GM23248 (cell line): ENCODE measurements at regions not wholly inside any gene's neighbourhood (a gene's known extent, or its start where the extent isn't known, plus 50 kb on each side); places are given as distances from the start of the nearest gene placed in this dataset.

Experiments used
- DNase-seq: peaks from one replicate; pipeline ENCODE4 v3.0.0-alpha.2; 2015
- H2AFZ ChIP-seq: fragments of 200-600 bp; sonication (generic); 2 replicates; pipeline ENCODE4 v1.6.1; 2016; ENCODE audit warnings: antibody characterized with exemption
- H3F3A ChIP-seq: fragments of 200-600 bp; sonication (generic); 2 replicates; pipeline ENCODE4 v1.6.1; 2016; ENCODE audit warnings: mild to moderate bottlenecking, antibody characterized with exemption, mixed run types; ENCODE audit not compliant: insufficient read depth
- H3K27ac ChIP-seq: fragments of 200-600 bp; sonication (generic); 2 replicates; pipeline ENCODE4 v1.5.1; 2016; ENCODE audit warnings: mild to moderate bottlenecking
- H3K27me3 ChIP-seq: fragments of 200-600 bp; sonication (generic); replicated peaks from 2 replicates; pipeline ENCODE4 v1.6.1; 2016; ENCODE audit warnings: mild to moderate bottlenecking; ENCODE audit not compliant: insufficient read depth
- H3K36me3 ChIP-seq: fragments of 200-600 bp; sonication (generic); 2 replicates; pipeline ENCODE4 v1.6.1; 2016; ENCODE audit warnings: low read depth, mild to moderate bottlenecking
- H3K4me1 ChIP-seq: fragments of 200-600 bp; sonication (generic); 2 replicates; pipeline ENCODE4 v1.6.1; 2016; ENCODE audit warnings: mild to moderate bottlenecking; ENCODE audit not compliant: insufficient read depth
- H3K4me2 ChIP-seq: fragments of 200-600 bp; sonication (generic); one replicate; pipeline ENCODE4 v1.6.1; 2016; ENCODE audit warnings: mild to moderate bottlenecking; ENCODE audit not compliant: unreplicated experiment
- H3K4me3 ChIP-seq: fragments of 200-600 bp; sonication (generic); 2 replicates; pipeline ENCODE4 v1.5.1; 2016; ENCODE audit warnings: mild to moderate bottlenecking
- H3K79me2 ChIP-seq: fragments of 200-600 bp; sonication (generic); 2 replicates; pipeline ENCODE4 v1.6.1; 2016; ENCODE audit warnings: mild to moderate bottlenecking; ENCODE audit not compliant: insufficient read depth
- H3K9ac ChIP-seq: fragments of 200-600 bp; sonication (generic); 2 replicates; pipeline ENCODE4 v1.6.1; 2016; ENCODE audit warnings: mild to moderate bottlenecking
- H3K9me2 ChIP-seq: fragments of 200-600 bp; sonication (generic); 2 replicates; pipeline ENCODE4 v1.6.1; 2016; ENCODE audit warnings: mixed run types, mild to moderate bottlenecking, moderate library complexity; ENCODE audit not compliant: insufficient read depth
- H3K9me3 ChIP-seq: fragments of 200-600 bp; sonication (generic); one replicate; pipeline ENCODE4 v1.6.1; 2017; ENCODE audit warnings: low read depth
- H4K20me1 ChIP-seq: fragments of 200-600 bp; sonication (generic); 2 replicates; pipeline ENCODE4 v1.6.0; 2016; ENCODE audit not compliant: insufficient read depth
- EZH2 ChIP-seq: fragments of 200-600 bp; sonication (generic); IDR thresholded peaks from 2 replicates; pipeline ENCODE4 v1.6.1; 2018; ENCODE audit warnings: antibody characterized with exemption, mild to moderate bottlenecking; ENCODE audit not compliant: insufficient read depth, poor library complexity, severe bottlenecking
- EZH2phosphoT487 ChIP-seq: fragments of 200-600 bp; sonication (generic); IDR thresholded peaks from 2 replicates; pipeline ENCODE4 v1.6.1; 2018; ENCODE audit warnings: antibody characterized with exemption, moderate library complexity, mild to moderate bottlenecking, low read depth; ENCODE audit not compliant: insufficient read depth
- WGBS, 2 experiments: methylation state at CpG; one replicate each; pipeline ENCODE4 v1.1.6; 2015 to 2017; ENCODE audit warnings: low lambda C conversion rate in 2 of 2, low coverage in 1 of 2; ENCODE audit errors: missing lambda C conversion rate in 2 of 2; 5-methylcytosine and 5-hydroxymethylcytosine counted together
- in situ Hi-C: fragments of 300-500 bp; cut with MboI; formaldehyde crosslinking; loops from 2 replicates; pipeline ENCODE4 v1.15.0; 2020

GRCh38 chr9:135400496-135400895, 79.1 kb upstream of the PPP1R26 start:
- H3F3A ChIP-seq, result no peaks in the 10 kb centered on the region
- H3K27me3 ChIP-seq, result 0 out of 2 replicates have a peak, but pooled peaks cover 7% of the 10 kb centered on the region
- H3K27ac ChIP-seq, result no peak overlapping the region
- no peaks in the 10 kb centered on the region for H3K36me3 ChIP-seq
- TF ChIP-seq EZH2phosphoT487 (no peak), EZH2 (no peak)
- H3K4me1 ChIP-seq, result no peaks in the 10 kb centered on the region
- no peak overlapping the region for H3K9ac ChIP-seq
- no peak overlapping the region for H3K4me3 ChIP-seq
- no peak overlapping the region for H2AFZ ChIP-seq
- H3K79me2 ChIP-seq, result no peaks in the 10 kb centered on the region
- no peaks in the 10 kb centered on the region for H3K9me2 ChIP-seq
- 7 to 9% methylated on average over 9 of the region's 9 CpGs for WGBS, 2 experiments
- H3K4me2 ChIP-seq, result no peak overlapping the region
- no peaks in the 10 kb centered on the region for H3K9me3 ChIP-seq
- no peaks in the 10 kb centered on the region for H4K20me1 ChIP-seq
- in situ Hi-C loops, result loop anchor here (10.0 kb wide), 1 partner anchor 316 kb away; the partner anchor contains the start of gene OLFM1
- DNase-seq, result no peak

GRCh38 chr9:135401218-135401617, 78.4 kb upstream of the PPP1R26 start:
- Histone ChIP-seq H3K79me2 (no peaks in the 10 kb centered on the region), H3K36me3 (no peaks in the 10 kb centered on the region), H3K4me1 (no peaks in the 10 kb centered on the region), H3K27ac (no peak overlapping the region), H3K4me2 (no peak overlapping the region), H2AFZ (no peak overlapping the region), H4K20me1 (no peaks in the 10 kb centered on the region), H3K4me3 (no peak overlapping the region), H3K9me3 (no peaks in the 10 kb centered on the region), H3K9me2 (no peaks in the 10 kb centered on the region), H3K9ac (no peak overlapping the region), H3F3A (no peaks in the 10 kb centered on the region), H3K27me3 (peaks cover 15% of the 10 kb centered on the region)
- DNase-seq, result no peak
- in situ Hi-C loops, result loop anchor here (10.0 kb wide), 1 partner anchor 316 kb away; the partner anchor contains the start of gene OLFM1
- TF ChIP-seq EZH2phosphoT487 (no peak), EZH2 (no peak)
- WGBS, 2 experiments, result 65 to 71% methylated on average over 14 of the region's 14 CpGs

- H3K9me3 ChIP-seq, result no peaks in the 10 kb centered on the region
- no peaks in the 10 kb centered on the region for H3F3A ChIP-seq
- no peak overlapping the region for H3K4me3 ChIP-seq
- TF ChIP-seq EZH2, result no peak
- TF ChIP-seq EZH2phosphoT487, result no peak
- in situ Hi-C loops, result loop anchor here (10.0 kb wide), 1 partner anchor 317 kb away; the partner anchor contains the start of gene OLFM1
- H3K4me2 ChIP-seq, result no peak overlapping the region
- H3K9ac ChIP-seq, result no peak overlapping the region
- no peak for DNase-seq
- H3K27me3 ChIP-seq, result peaks cover 16% of the 10 kb centered on the region
- no peaks in the 10 kb centered on the region for H4K20me1 ChIP-seq
- H3K36me3 ChIP-seq, result no peaks in the 10 kb centered on the region
- no peak overlapping the region for H3K27ac ChIP-seq
- no peaks in the 10 kb centered on the region for H3K4me1 ChIP-seq
- H2AFZ ChIP-seq, result no peak overlapping the region
- WGBS, 2 experiments, result 53 to 56% methylated on average over 17 to 18 of the region's 18 CpGs
- no peaks in the 10 kb centered on the region for H3K79me2 ChIP-seq
- H3K9me2 ChIP-seq, result no peaks in the 10 kb centered on the region
Measured at GRCh38 chr9:135402048-135402738, 77.4 kb upstream of the PPP1R26 start.

GRCh38 chr9:135402739-135403695, 76.6 kb upstream of the PPP1R26 start:
- no peaks in the 10 kb centered on the region for H3K79me2 ChIP-seq
- H2AFZ ChIP-seq, result no peak overlapping the region
- peaks cover 16% of the 10 kb centered on the region for H3K27me3 ChIP-seq
- H3K4me1 ChIP-seq, result no peaks in the 10 kb centered on the region
- no peak overlapping the region for H3K4me2 ChIP-seq
- no peak overlapping the region for H3K9ac ChIP-seq
- no peaks in the 10 kb centered on the region for H3K9me2 ChIP-seq
- H3F3A ChIP-seq, result no peaks in the 10 kb centered on the region
- H3K27ac ChIP-seq, result no peak overlapping the region
- no peaks in the 10 kb centered on the region for H4K20me1 ChIP-seq
- in situ Hi-C loops, result loop anchor here (10.0 kb wide), 1 partner anchor 318 kb away; the partner anchor contains the start of gene OLFM1
- WGBS, 2 experiments, result 55% methylated on average over 29 of the region's 29 CpGs
- H3K9me3 ChIP-seq, result no peaks in the 10 kb centered on the region
- no peaks in the 10 kb centered on the region for H3K36me3 ChIP-seq
- H3K4me3 ChIP-seq, result no peak overlapping the region
- TF ChIP-seq EZH2phosphoT487 (no peak), EZH2 (no peak)
- no peak for DNase-seq
